Chondrocyte (in vitro differentiated cells): ENCODE measurements at regions not wholly inside any gene's neighbourhood (a gene's known extent, or its start where the extent isn't known, plus 50 kb on each side); places are given as distances from the start of the nearest gene placed in this dataset.

ENCODE experiments used
- DNase-seq: peaks from one replicate; pipeline ENCODE4 v3.0.0; 2021; ENCODE audit warnings: mixed read lengths, low spot score
- H3K27ac Mint-ChIP-seq: one replicate; pipeline ENCODE4 v1.8.0; 2021; ENCODE audit warnings: mild to moderate bottlenecking, moderate library complexity, mixed read lengths; ENCODE audit not compliant: unreplicated experiment
- H3K27me3 Mint-ChIP-seq: 2 replicates; pipeline ENCODE4 v1.8.0; 2021; ENCODE audit warnings: low read depth, mixed read lengths
- H3K36me3 Mint-ChIP-seq: 2 replicates; pipeline ENCODE4 v1.8.0; 2021; ENCODE audit warnings: low read depth, mixed read lengths
- H3K4me1 Mint-ChIP-seq: 2 replicates; pipeline ENCODE4 v1.8.0; 2021; ENCODE audit warnings: low read depth, mild to moderate bottlenecking, mixed read lengths
- H3K4me3 Mint-ChIP-seq: one replicate; pipeline ENCODE4 v1.8.0; 2021; ENCODE audit warnings: mild to moderate bottlenecking, moderate library complexity, mixed read lengths; ENCODE audit not compliant: unreplicated experiment
- H3K9me3 Mint-ChIP-seq: 2 replicates; pipeline ENCODE4 v1.8.0; 2021; ENCODE audit warnings: low read depth, mixed read lengths
- TF ChIP-seq, protein P1 (sequence below): fragments of 200-600 bp; sonication (generic); IDR thresholded peaks from 2 replicates; pipeline ENCODE4 v1.5.0; 2021; ENCODE audit warnings: antibody characterized with exemption, mild to moderate bottlenecking, moderate library complexity

DNA sequence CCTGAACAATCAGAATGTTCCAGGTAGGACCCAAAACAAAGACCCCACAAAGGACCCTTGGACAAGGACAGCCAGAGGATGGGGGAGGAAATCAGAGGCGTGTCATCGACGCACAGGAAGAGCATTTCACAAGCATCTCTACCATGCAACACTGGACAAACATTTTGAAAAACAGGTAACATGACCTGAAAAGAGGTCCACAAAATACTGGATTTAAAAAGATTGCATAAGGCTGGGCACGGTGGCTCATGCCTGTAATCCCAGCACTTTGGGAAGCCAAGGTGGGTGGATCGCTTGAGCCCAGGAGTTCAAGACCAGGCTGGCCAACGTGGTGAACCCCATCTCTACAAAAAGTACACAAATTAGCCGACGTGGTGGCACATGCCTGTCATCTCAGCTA lies 60.5 kb upstream of the RNF32 start:
- Mint-ChIP-seq H3K9me3 (peaks cover 1% of the 10 kb centered on the region), H3K4me1 (no peaks in the 10 kb centered on the region), H3K27ac (no peak overlapping the region), H3K4me3 (no peak overlapping the region), H3K36me3 (peaks cover 2% of the 10 kb centered on the region), H3K27me3 (peaks cover 4% of the 10 kb centered on the region)
- no peak for DNase-seq
- TF ChIP-seq, protein P1, sequence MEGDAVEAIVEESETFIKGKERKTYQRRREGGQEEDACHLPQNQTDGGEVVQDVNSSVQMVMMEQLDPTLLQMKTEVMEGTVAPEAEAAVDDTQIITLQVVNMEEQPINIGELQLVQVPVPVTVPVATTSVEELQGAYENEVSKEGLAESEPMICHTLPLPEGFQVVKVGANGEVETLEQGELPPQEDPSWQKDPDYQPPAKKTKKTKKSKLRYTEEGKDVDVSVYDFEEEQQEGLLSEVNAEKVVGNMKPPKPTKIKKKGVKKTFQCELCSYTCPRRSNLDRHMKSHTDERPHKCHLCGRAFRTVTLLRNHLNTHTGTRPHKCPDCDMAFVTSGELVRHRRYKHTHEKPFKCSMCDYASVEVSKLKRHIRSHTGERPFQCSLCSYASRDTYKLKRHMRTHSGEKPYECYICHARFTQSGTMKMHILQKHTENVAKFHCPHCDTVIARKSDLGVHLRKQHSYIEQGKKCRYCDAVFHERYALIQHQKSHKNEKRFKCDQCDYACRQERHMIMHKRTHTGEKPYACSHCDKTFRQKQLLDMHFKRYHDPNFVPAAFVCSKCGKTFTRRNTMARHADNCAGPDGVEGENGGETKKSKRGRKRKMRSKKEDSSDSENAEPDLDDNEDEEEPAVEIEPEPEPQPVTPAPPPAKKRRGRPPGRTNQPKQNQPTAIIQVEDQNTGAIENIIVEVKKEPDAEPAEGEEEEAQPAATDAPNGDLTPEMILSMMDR = no peak

DNA sequence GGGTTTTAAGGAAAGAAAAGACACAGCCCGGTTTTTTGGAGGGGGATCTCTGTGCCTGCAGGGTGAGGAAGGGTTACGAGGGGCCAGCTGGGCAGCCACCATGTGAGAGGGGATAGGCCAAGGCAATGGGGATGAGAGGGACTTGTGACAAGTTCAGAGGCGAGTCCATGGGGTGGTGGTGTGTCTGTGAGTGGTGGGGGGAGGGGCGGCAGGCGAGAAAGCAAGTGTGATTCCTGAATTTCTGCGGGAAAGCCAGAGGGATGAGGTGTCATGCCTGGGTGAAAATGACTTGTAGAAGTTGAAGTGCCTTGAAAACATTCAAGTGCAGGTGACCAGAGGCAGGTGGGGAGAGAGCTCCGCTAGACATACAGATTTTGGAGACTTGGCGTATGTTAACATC lies 61.0 kb upstream of the RNF32 start:
- H3K27ac Mint-ChIP-seq = no peak overlapping the region
- H3K27me3 Mint-ChIP-seq = peaks cover 4% of the 10 kb centered on the region
- no peaks in the 10 kb centered on the region for H3K4me1 Mint-ChIP-seq
- DNase-seq = no peak
- H3K9me3 Mint-ChIP-seq = peaks cover 5% of the 10 kb centered on the region
- peaks cover 3% of the 10 kb centered on the region for H3K36me3 Mint-ChIP-seq
- H3K4me3 Mint-ChIP-seq = no peak overlapping the region
- TF ChIP-seq, protein P1 = no peak

DNA sequence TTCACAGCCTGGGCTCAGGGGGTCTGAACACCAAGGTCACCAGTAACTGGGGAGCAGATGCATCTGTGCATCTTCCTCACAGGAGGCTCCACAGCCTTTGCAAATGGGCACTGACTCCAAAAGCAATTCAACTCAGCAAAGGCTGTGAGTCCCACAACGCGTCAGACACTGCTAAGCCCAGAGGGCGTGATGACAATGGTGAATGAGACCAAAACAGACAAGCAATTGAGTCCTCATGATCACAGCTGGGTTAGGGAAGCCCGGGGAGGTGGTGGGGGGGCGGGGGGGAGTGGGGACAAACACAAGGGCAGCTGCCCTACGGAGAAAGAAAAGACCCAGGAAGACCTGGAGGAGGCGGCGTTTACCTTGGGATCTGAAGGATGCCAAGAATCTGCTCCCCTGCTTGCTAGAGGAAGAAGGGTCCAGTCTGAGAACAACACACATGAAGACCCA lies 61.6 kb upstream of the RNF32 start:
- no peak overlapping the region for H3K4me3 Mint-ChIP-seq
- H3K27me3 Mint-ChIP-seq = peaks cover 4% of the 10 kb centered on the region
- TF ChIP-seq, protein P1 = no peak
- H3K4me1 Mint-ChIP-seq = no peaks in the 10 kb centered on the region
- no peak for DNase-seq
- no peak overlapping the region for H3K27ac Mint-ChIP-seq
- peaks cover 6% of the 10 kb centered on the region for H3K36me3 Mint-ChIP-seq
- peaks cover 11% of the 10 kb centered on the region for H3K9me3 Mint-ChIP-seq

DNA sequence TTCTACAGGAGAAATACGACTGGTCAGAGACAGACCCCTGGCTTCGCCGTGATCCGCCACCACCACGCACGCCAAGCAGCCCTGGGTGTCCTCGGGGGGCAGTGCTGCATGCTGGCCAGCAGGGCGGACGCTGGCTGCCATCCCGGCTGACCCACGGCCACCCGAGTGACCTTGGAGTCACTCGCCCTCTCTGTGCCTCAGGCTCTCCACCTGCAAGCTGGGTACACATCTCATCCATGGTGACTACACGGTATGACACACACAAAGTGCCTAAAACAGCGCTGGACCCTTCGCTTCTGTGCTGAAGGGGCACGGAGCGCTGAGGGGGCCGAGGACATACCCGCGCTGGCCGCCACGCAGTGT lies 62.0 kb upstream of the RNF32 start:
- no peak for DNase-seq
- Mint-ChIP-seq H3K27me3 (peaks cover 4% of the 10 kb centered on the region), H3K27ac (no peak overlapping the region), H3K9me3 (peaks cover 13% of the 10 kb centered on the region), H3K4me1 (no peaks in the 10 kb centered on the region), H3K36me3 (peaks cover 7% of the 10 kb centered on the region), H3K4me3 (no peak overlapping the region)
- TF ChIP-seq, protein P1 = no peak

DNA sequence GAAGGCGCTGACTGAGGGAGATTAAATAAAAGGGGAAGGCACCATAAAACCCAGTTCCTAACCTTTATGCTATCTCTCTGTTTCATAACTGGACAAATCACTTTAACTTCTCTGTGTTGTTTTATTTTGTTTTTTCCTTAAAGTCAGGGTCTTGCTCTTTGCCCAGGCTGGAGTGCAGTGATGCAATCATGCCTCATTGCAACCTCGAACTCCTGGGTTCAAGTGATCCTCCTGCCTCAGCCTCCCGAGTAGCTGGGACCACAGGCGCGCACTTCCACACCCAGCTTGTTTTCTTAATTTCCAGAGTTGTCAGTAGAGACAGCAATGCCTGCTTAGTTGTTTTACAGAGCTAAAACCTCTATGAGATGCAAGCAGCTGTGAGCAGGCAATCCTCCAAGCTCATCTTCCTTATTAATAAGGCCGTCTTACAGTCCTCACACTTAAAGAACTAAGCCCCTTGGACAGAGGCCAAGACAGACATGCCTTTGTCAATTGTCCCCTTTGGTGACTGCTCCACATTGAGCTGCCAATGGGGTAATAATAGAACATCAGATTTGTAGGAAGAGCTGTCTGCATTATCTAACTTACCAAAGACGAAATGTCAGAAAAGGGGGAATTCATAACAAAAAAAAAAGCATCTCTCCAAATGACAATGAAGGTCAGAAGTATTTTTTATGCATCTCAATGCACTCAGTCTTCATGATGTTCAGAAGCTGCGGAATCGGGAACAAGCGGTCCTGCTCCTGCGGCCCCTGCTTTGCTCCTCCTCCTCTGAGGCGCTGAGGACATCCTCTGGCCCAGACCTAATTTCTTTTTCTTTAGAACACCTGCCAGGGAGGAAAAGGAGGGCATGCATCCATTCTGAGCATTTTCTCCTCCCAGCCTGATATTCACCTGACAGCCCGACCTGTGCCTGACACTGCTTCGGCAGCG lies 62.7 kb upstream of the RNF32 start:
- Mint-ChIP-seq H3K9me3 (peaks cover 13% of the 10 kb centered on the region), H3K27ac (no peak overlapping the region), H3K4me3 (no peak overlapping the region), H3K36me3 (peaks cover 7% of the 10 kb centered on the region), H3K27me3 (peaks cover 4% of the 10 kb centered on the region), H3K4me1 (no peaks in the 10 kb centered on the region)
- no peak for DNase-seq
- TF ChIP-seq, protein P1 = no peak
